H1 (cell line): ENCODE measurements at regions not wholly inside any gene's neighbourhood (a gene's known extent, or its start where the extent isn't known, plus 50 kb on each side); places are given as distances from the start of the nearest gene placed in this dataset.
"Not testable (repeated sequence)": the region's sequence is repeated elsewhere in the genome, so short reads cannot be mapped to it uniquely, and the experiment has no call there.

Experiments
- CBX5 ChIP-seq: fragments of 300-800, 300-1000 bp; sonication (generic); IDR thresholded peaks from 2 replicates; pipeline ENCODE4 v1.7.1; 2016; ENCODE audit warnings: antibody characterized with exemption, low read length, low read depth
- CEBPB ChIP-seq: IDR thresholded peaks from 2 replicates; pipeline ENCODE4 v1.6.1; 2012; ENCODE audit warnings: low read depth, low read length
- POLR2A ChIP-seq, 2 experiments: IDR thresholded peaks; 1 replicate in 1 of 2; 2 replicates in 1 of 2; pipeline ENCODE4 v1.6.1; 2011; ENCODE audit warnings: low read depth in 2 of 2, low read length in 2 of 2, mild to moderate bottlenecking in 2 of 2; ENCODE audit errors: control extremely low read depth in 1 of 2
- TCF12 ChIP-seq: IDR thresholded peaks from 2 replicates; pipeline ENCODE4 v1.6.1; 2011; ENCODE audit warnings: low read depth, mild to moderate bottlenecking, low read length
- TF ChIP-seq, protein P1 (sequence below), 3 experiments: IDR thresholded peaks; 1 replicate in 2 of 3; 2 replicates in 1 of 3; pipeline versions ENCODE4 v1.5.1 to v1.6.1; 2011; ENCODE audit warnings: low read length in 3 of 3, mild to moderate bottlenecking in 3 of 3, inconsistent platforms in 2 of 3, low read depth in 1 of 3, moderate library complexity in 1 of 3; ENCODE audit not compliant: insufficient read depth in 1 of 3; ENCODE audit errors: control extremely low read depth in 1 of 3

GRCh38 chr2:87291400-87292200, 270.0 kb upstream of the PLGLB1 start:
- TF ChIP-seq CBX5; TCF12; CEBPB; POLR2A (IDR thresholded peaks at IDR 0.05; ENCODE audit: control extremely low read depth in 1 of 2, low read depth in 2 of 2, low read length in 2 of 2): not testable (repeated sequence)
- TF ChIP-seq, protein P1, sequence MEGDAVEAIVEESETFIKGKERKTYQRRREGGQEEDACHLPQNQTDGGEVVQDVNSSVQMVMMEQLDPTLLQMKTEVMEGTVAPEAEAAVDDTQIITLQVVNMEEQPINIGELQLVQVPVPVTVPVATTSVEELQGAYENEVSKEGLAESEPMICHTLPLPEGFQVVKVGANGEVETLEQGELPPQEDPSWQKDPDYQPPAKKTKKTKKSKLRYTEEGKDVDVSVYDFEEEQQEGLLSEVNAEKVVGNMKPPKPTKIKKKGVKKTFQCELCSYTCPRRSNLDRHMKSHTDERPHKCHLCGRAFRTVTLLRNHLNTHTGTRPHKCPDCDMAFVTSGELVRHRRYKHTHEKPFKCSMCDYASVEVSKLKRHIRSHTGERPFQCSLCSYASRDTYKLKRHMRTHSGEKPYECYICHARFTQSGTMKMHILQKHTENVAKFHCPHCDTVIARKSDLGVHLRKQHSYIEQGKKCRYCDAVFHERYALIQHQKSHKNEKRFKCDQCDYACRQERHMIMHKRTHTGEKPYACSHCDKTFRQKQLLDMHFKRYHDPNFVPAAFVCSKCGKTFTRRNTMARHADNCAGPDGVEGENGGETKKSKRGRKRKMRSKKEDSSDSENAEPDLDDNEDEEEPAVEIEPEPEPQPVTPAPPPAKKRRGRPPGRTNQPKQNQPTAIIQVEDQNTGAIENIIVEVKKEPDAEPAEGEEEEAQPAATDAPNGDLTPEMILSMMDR (IDR thresholded peaks at IDR 0.05; ENCODE audit: control extremely low read depth in 1 of 3, insufficient read depth in 1 of 3, low read depth in 1 of 3, low read length in 3 of 3): not testable (repeated sequence)
